ENCODE measurements at regions not wholly inside any gene's neighbourhood (a gene's known extent, or its start where the extent isn't known, plus 50 kb on each side); places are given as distances from the start of the nearest gene placed in this dataset.

GRCh38 chr13:63139277-63139676 is 1723.6 kb upstream of the PCDH20 start:
- DNase-seq: no peak
- intact Hi-C loops (cut with DNase I): no loop called here
- no peak overlapping the region for H3K4me3 ChIP-seq (replicated peaks in 1 of 3)
- H3K27ac ChIP-seq: no peak overlapping the region
- H3K27me3 ChIP-seq: no peaks in the 10 kb centered on the region
- no peak for TF ChIP-seq POLR2A (IDR thresholded peaks at IDR 0.05)
- H3K36me3 ChIP-seq: no peaks in the 10 kb centered on the region
- H3K9me3 ChIP-seq: no peaks in the 10 kb centered on the region
- H3K4me1 ChIP-seq: no peaks in the 10 kb centered on the region

DNA sequence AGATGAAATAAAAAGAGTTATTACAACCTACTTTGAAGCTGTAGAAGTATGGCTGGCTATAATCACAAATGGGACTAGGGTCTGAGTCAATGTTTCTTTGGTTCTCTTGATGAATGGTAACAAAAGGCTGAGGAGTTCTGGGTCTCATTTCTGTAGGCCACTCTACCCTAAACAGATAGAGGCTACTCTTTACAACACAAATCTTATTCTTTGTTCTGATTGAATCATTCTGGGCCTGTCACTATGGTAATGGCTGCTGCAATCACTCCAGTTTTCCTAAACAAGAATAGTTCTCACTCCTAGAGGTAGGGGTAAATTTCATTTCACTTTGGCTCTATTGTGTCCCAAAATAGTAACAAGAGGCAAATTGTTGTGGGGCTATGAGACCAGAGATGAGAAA is 1714.3 kb upstream of the PCDH20 start:
- no peak for TF ChIP-seq POLR2A (IDR thresholded peaks at IDR 0.05)
- no peak for TF ChIP-seq CTCF (IDR thresholded peaks at IDR 0.05)
- Histone ChIP-seq H3K9me3 (no peaks in the 10 kb centered on the region), H3K36me3 (no peaks in the 10 kb centered on the region), H3K4me3 (replicated peaks in 1 of 3) (no peak overlapping the region), H3K27me3 (no peaks in the 10 kb centered on the region), H3K27ac (no peak overlapping the region), H3K4me1 (no peaks in the 10 kb centered on the region)
- DNase-seq: no peak
- intact Hi-C loops (cut with DNase I): no loop called here

DNA sequence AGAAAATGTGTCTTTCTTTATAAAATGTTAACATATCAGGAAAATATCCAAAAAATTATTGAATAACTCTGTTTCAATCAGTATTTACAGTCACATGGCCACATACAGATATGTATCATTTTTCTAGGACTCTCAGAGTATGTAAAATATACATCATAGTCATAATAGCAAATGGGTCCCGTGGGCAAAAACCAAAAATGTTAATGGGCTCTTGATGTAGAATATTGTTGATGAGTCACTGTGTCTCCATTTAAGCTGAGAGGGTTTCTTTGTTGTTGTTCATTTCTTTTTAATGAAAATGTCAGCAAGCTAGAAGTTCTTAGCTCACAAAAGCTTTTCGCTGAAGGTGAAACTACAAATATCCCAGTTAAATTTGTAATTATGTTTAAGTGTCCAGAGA is 1713.1 kb upstream of the PCDH20 start:
- Histone ChIP-seq H3K4me3 (replicated peaks in 1 of 3) (no peak overlapping the region), H3K9me3 (no peaks in the 10 kb centered on the region), H3K36me3 (no peaks in the 10 kb centered on the region), H3K27me3 (no peaks in the 10 kb centered on the region), H3K27ac (no peak overlapping the region), H3K4me1 (no peaks in the 10 kb centered on the region)
- DNase-seq: no peak
- intact Hi-C loops (cut with DNase I): no loop called here
- TF ChIP-seq POLR2A (IDR thresholded peaks at IDR 0.05) (no peak), CTCF (IDR thresholded peaks at IDR 0.05) (no peak)
- 88 to 92% methylated on average over 2 of the region's 2 CpGs for WGBS, 2 donors

DNA sequence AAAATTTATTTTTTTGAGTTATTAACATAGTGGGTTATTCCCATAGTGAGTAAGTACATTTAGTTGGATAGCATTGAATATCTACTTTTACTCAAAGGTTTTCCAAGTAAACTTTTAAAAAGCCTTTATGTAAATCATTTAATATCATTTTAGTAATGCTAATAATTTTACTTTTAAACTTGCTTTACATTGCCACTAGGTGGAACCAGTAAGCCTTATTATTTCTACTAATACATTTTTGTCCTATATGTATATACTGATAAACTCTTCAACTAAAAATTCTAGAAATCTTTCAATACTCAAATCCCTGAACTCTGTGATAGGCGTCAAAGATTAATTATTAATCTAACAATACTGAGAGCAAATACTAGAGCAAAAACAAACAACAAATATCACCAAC is 1709.2 kb upstream of the PCDH20 start:
- Histone ChIP-seq H3K27ac (no peak overlapping the region), H3K27me3 (no peaks in the 10 kb centered on the region), H3K4me3 (replicated peaks in 1 of 3) (no peak overlapping the region), H3K4me1 (no peaks in the 10 kb centered on the region), H3K36me3 (no peaks in the 10 kb centered on the region), H3K9me3 (no peaks in the 10 kb centered on the region)
- WGBS, 2 donors: 52 to 53% methylated on average over 1 of the region's 1 CpG
- peak in 2 of 6 experiments; percentile 38 to 48 for TF ChIP-seq CTCF (IDR thresholded peaks at IDR 0.05)
- no peak for TF ChIP-seq POLR2A (IDR thresholded peaks at IDR 0.05)
- no peak for DNase-seq
- intact Hi-C loops (cut with DNase I): no loop called here

GRCh38 chr13:63120883-63121282 is 1705.2 kb upstream of the PCDH20 start:
- Histone ChIP-seq H3K27me3 (no peaks in the 10 kb centered on the region), H3K4me3 (replicated peaks in 1 of 3) (no peak overlapping the region), H3K36me3 (no peaks in the 10 kb centered on the region), H3K4me1 (no peaks in the 10 kb centered on the region), H3K9me3 (no peaks in the 10 kb centered on the region), H3K27ac (no peak overlapping the region)
- no peak for DNase-seq
- no peak for TF ChIP-seq CTCF (IDR thresholded peaks at IDR 0.05)
- TF ChIP-seq POLR2A (IDR thresholded peaks at IDR 0.05): no peak
- WGBS, 2 donors: 94 to 95% methylated on average over 2 of the region's 2 CpGs
- intact Hi-C loops (cut with DNase I): no loop called here

DNA sequence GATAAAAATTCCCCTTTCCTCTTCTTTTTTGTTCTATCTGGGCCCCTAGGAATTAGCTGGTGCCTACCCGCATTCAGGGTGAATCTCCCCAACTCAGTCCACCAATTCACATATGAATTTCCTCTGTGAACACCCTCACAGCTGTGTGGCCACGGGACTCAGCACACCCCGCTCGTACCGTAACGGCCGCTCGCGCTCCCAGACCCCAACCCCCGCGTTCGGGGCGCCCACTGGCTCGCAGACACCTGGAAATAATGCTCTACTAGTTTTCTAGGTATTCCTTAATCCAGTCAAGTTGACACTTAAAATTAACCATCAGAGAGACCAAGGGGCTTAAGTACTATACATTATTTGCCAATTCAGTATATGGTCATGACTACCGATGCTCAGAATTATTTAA is 1702.1 kb upstream of the PCDH20 start:
- Histone ChIP-seq H3K27me3 (no peaks in the 10 kb centered on the region), H3K9me3 (no peaks in the 10 kb centered on the region), H3K4me1 (no peaks in the 10 kb centered on the region), H3K27ac (no peak overlapping the region), H3K4me3 (replicated peaks in 1 of 3) (no peak overlapping the region), H3K36me3 (no peaks in the 10 kb centered on the region)
- TF ChIP-seq CTCF (IDR thresholded peaks at IDR 0.05) (no peak), POLR2A (IDR thresholded peaks at IDR 0.05) (no peak)
- 96 to 97% methylated on average over 15 of the region's 15 CpGs for WGBS, 2 donors
- DNase-seq: no peak
- intact Hi-C loops (cut with DNase I): no loop called here
